Mesenchymal stem cell (in vitro differentiated cells and primary cell): ENCODE measurements at regions not wholly inside any gene's neighbourhood (a gene's known extent, or its start where the extent isn't known, plus 50 kb on each side); places are given as distances from the start of the nearest gene placed in this dataset.

Experiments used
- DNase-seq: peaks from one replicate; pipeline ENCODE4 v3.0.0-alpha.2; 2013
- H2AFZ ChIP-seq: one replicate; pipeline ENCODE4 v1.6.1; 2013; ENCODE audit warnings: low read depth, mild to moderate bottlenecking, control low read depth, inconsistent platforms, low read length, moderate library complexity
- H2AK5ac ChIP-seq: 2 replicates; pipeline ENCODE4 v1.6.1; 2013; ENCODE audit warnings: low read length, moderate library complexity, mild to moderate bottlenecking, inconsistent platforms; ENCODE audit not compliant: severe bottlenecking
- H2BK120ac ChIP-seq: one replicate; pipeline ENCODE4 v1.6.1; 2013; ENCODE audit warnings: low read depth, mild to moderate bottlenecking, inconsistent platforms, low read length, moderate library complexity
- H2BK12ac ChIP-seq, 2 experiments: one replicate each; pipeline ENCODE4 v1.6.1; 2013; ENCODE audit warnings: inconsistent platforms in 2 of 2, low read length in 2 of 2, mild to moderate bottlenecking in 2 of 2, moderate library complexity in 2 of 2, control low read depth in 1 of 2
- H2BK15ac ChIP-seq: one replicate; pipeline ENCODE4 v1.6.1; 2013; ENCODE audit warnings: mild to moderate bottlenecking, low read depth, inconsistent platforms; ENCODE audit not compliant: poor library complexity, severe bottlenecking
- H2BK5ac ChIP-seq: 2 replicates; pipeline ENCODE4 v1.6.1; 2013; ENCODE audit warnings: low read depth, mild to moderate bottlenecking, low read length, control low read depth, inconsistent platforms; ENCODE audit not compliant: poor library complexity, severe bottlenecking
- H3K14ac ChIP-seq, 2 experiments: one replicate each; pipeline ENCODE4 v1.6.1; 2013; ENCODE audit warnings: inconsistent platforms in 2 of 2, low read length in 2 of 2, control low read depth in 1 of 2, mild to moderate bottlenecking in 1 of 2, moderate library complexity in 1 of 2
- H3K18ac ChIP-seq, 2 experiments: one replicate each; pipeline ENCODE4 v1.6.1; 2013; ENCODE audit warnings: inconsistent platforms in 2 of 2, low read length in 2 of 2, control low read depth in 1 of 2, low read depth in 1 of 2, mild to moderate bottlenecking in 1 of 2
- H3K23ac ChIP-seq, 2 experiments: one replicate each; pipeline ENCODE4 v1.6.1; 2013; ENCODE audit warnings: inconsistent platforms in 2 of 2, low read length in 2 of 2, mild to moderate bottlenecking in 2 of 2, moderate library complexity in 2 of 2, control low read depth in 1 of 2
- H3K27ac ChIP-seq: 2 replicates; pipeline ENCODE4 v1.5.1; 2013; ENCODE audit warnings: mild to moderate bottlenecking, moderate library complexity, low read length, control low read depth, inconsistent platforms; ENCODE audit not compliant: poor library complexity, severe bottlenecking
- H3K27me3 ChIP-seq, 2 experiments: 2 replicates each; pipeline versions ENCODE4 v1.6.1 to v1.7.0; 2013; ENCODE audit warnings: low read length in 2 of 2, mild to moderate bottlenecking in 2 of 2, moderate library complexity in 2 of 2, control low read depth in 1 of 2, inconsistent platforms in 1 of 2; ENCODE audit not compliant: control insufficient read depth in 1 of 2, insufficient read depth in 1 of 2
- H3K36me3 ChIP-seq, 2 experiments: 2 replicates each; pipeline versions ENCODE4 v1.6.1 to v1.7.0; 2013; ENCODE audit warnings: low read length in 2 of 2, control low read depth in 1 of 2, inconsistent platforms in 1 of 2, low read depth in 1 of 2, mild to moderate bottlenecking in 1 of 2; ENCODE audit not compliant: insufficient read depth in 2 of 2, control insufficient read depth in 1 of 2
- H3K4ac ChIP-seq, 2 experiments: one replicate each; pipeline ENCODE4 v1.6.1; 2013; ENCODE audit warnings: inconsistent platforms in 2 of 2, low read length in 2 of 2, mild to moderate bottlenecking in 2 of 2, moderate library complexity in 2 of 2, control low read depth in 1 of 2, low read depth in 1 of 2
- H3K4me1 ChIP-seq: 2 replicates; pipeline ENCODE4 v1.6.1; 2013; ENCODE audit warnings: low read depth, low read length, control low read depth; ENCODE audit not compliant: control insufficient read depth, insufficient read depth
- H3K4me2 ChIP-seq: 2 replicates; pipeline ENCODE4 v1.6.1; 2013; ENCODE audit warnings: low read length, mild to moderate bottlenecking, inconsistent platforms; ENCODE audit not compliant: poor library complexity, severe bottlenecking
- H3K4me3 ChIP-seq, 2 experiments: 2 replicates each; pipeline versions ENCODE4 v1.5.1 to v1.7.0; 2013; ENCODE audit warnings: low read length in 2 of 2, mild to moderate bottlenecking in 2 of 2, control low read depth in 1 of 2, low read depth in 1 of 2; ENCODE audit not compliant: insufficient read depth in 1 of 2
- H3K79me1 ChIP-seq: replicated peaks from 2 replicates; pipeline ENCODE4 v1.6.1; 2013; ENCODE audit warnings: mild to moderate bottlenecking, control low read depth, low read length, inconsistent platforms; ENCODE audit not compliant: poor library complexity, severe bottlenecking
- H3K9ac ChIP-seq: 2 replicates; pipeline ENCODE4 v1.7.0; 2013; ENCODE audit warnings: mild to moderate bottlenecking, low read length, moderate library complexity
- H3K9me3 ChIP-seq: 2 replicates; pipeline ENCODE4 v1.7.0; 2013; ENCODE audit warnings: mild to moderate bottlenecking, low read length; ENCODE audit not compliant: control insufficient read depth
- H4K8ac ChIP-seq: one replicate; pipeline ENCODE4 v1.6.1; 2013; ENCODE audit warnings: inconsistent platforms, mild to moderate bottlenecking, low read length, moderate library complexity
- H4K91ac ChIP-seq: one replicate; pipeline ENCODE4 v1.6.1; 2013; ENCODE audit warnings: mild to moderate bottlenecking, low read length, inconsistent platforms
- WGBS: methylation state at CpG from one replicate; pipeline ENCODE4 v1.1.7; 2013; ENCODE audit warnings: mixed read lengths; 5-methylcytosine and 5-hydroxymethylcytosine counted together

- Histone ChIP-seq H3K4me2 (no peak overlapping the region), H3K9ac (no peak overlapping the region), H2BK120ac (no peak overlapping the region), H2BK12ac (no peak overlapping the region), H3K18ac (no peak overlapping the region), H4K8ac (no peak overlapping the region), H2BK15ac (no peak overlapping the region), H3K9me3 (no peaks in the 10 kb centered on the region), H4K91ac (no peak overlapping the region), H3K27ac (no peak overlapping the region), H3K4me1 (peaks cover 6% of the 10 kb centered on the region), H3K4ac (no peak overlapping the region), H2AFZ (no peak overlapping the region), H2AK5ac (no peak overlapping the region), H3K23ac (no peak overlapping the region), H3K14ac (no peak overlapping the region), H3K79me1 (no peaks in the 10 kb centered on the region), H3K4me3 (no peak overlapping the region), H2BK5ac (no peak overlapping the region), H3K36me3 (no peaks in the 10 kb centered on the region), H3K27me3 (no peaks in the 10 kb centered on the region)
- 72% methylated on average over 2 of the region's 2 CpGs for WGBS
- no peak for DNase-seq
These were observed 426.5 kb upstream of the NFE2L3 start for GRCh38 chr7:25725451-25725850.

DNA sequence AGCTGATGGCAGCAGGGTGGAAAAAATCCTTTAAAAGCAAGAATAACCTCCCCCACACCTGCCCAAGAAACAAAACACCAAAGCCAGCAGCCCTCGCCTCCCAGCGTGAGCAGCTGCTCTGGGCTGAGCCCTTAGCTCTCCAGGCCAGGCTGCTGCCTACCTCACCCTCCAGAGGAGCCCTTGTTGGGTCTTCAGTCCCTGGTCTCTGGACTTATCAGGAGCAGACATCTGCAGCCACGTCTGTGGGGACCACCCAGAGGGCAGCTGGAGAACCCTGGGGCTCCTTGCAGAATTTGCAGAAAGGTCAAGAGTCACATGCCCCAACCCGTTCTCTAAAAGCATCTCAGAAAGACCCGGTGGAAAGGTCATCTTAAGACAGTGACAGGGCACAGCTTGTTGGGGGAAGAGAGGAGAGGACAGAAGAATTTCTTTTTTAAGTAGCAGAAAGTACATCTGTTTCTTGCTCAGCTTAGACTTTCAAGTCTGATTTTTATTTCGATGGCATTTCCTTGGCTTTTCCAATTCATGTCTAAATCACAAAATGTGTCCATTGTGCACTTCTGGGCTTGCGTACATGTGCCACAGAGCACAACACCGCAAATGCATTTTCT is 425.7 kb upstream of the NFE2L3 start:
- Histone ChIP-seq H2BK120ac (no peak overlapping the region), H3K4ac (no peak overlapping the region), H3K9ac (no peak overlapping the region), H4K8ac (no peak overlapping the region), H2BK5ac (no peak overlapping the region), H2AFZ (no peak overlapping the region), H3K4me1 (peaks cover 6% of the 10 kb centered on the region), H2BK12ac (peak overlapping the region in 1 of 2 experiments; percentile 39), H3K23ac (no peak overlapping the region), H2BK15ac (no peak overlapping the region), H3K27me3 (no peaks in the 10 kb centered on the region), H4K91ac (no peak overlapping the region), H3K36me3 (no peaks in the 10 kb centered on the region), H3K9me3 (no peaks in the 10 kb centered on the region), H2AK5ac (no peak overlapping the region), H3K4me3 (no peak overlapping the region), H3K18ac (no peak overlapping the region), H3K14ac (no peak overlapping the region), H3K27ac (no peak overlapping the region), H3K79me1 (no peaks in the 10 kb centered on the region), H3K4me2 (no peak overlapping the region)
- WGBS, result 45% methylated on average over 8 of the region's 8 CpGs
- no peak for DNase-seq

DNA sequence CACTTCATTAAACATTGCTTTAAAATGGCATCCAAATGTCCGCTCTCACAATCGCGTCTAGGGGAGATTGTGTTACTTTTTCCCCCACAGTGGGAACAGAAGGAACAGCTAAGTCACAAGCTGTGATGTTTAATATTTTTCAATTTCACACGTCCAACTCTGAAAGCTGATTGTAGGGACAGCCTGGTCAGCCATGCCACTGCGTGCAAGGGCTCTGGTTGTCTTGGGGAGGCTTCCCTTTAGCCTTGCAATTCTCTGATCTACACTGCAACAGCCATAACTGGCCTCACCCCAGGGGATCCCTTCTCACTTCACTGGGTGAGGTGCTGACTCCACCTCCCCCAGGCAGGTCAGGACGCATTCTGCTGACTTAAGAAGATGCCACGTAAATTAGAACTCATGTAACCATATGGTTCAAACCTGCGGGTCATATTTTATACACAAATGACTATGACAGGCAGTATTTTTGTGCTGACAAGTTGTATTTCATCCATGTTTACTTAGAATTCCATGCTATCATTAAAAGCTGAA is 425.2 kb upstream of the NFE2L3 start:
- 71% methylated on average over 7 of the region's 8 CpGs for WGBS
- Histone ChIP-seq H3K36me3 (no peaks in the 10 kb centered on the region), H2BK12ac (no peak overlapping the region), H3K14ac (no peak overlapping the region), H3K27me3 (no peaks in the 10 kb centered on the region), H2AK5ac (no peak overlapping the region), H2BK15ac (no peak overlapping the region), H3K4ac (no peak overlapping the region), H4K91ac (no peak overlapping the region), H3K4me2 (no peak overlapping the region), H3K9me3 (no peaks in the 10 kb centered on the region), H2AFZ (no peak overlapping the region), H3K79me1 (no peaks in the 10 kb centered on the region), H3K23ac (no peak overlapping the region), H4K8ac (no peak overlapping the region), H3K4me1 (peaks cover 6% of the 10 kb centered on the region), H3K4me3 (no peak overlapping the region), H2BK120ac (no peak overlapping the region), H3K9ac (no peak overlapping the region), H3K27ac (no peak overlapping the region), H2BK5ac (no peak overlapping the region), H3K18ac (no peak overlapping the region)
- DNase-seq, result no peak

- Histone ChIP-seq H3K79me1 (no peaks in the 10 kb centered on the region), H3K4me2 (no peak overlapping the region), H3K23ac (no peak overlapping the region), H3K14ac (no peak overlapping the region), H4K8ac (no peak overlapping the region), H2BK5ac (no peak overlapping the region), H3K4me1 (peaks cover 6% of the 10 kb centered on the region), H3K18ac (no peak overlapping the region), H3K9me3 (no peaks in the 10 kb centered on the region), H3K36me3 (no peaks in the 10 kb centered on the region), H3K27ac (no peak overlapping the region), H4K91ac (no peak overlapping the region), H2BK15ac (no peak overlapping the region), H2BK12ac (no peak overlapping the region), H3K27me3 (no peaks in the 10 kb centered on the region), H3K4ac (no peak overlapping the region), H2BK120ac (no peak overlapping the region), H2AK5ac (no peak overlapping the region), H2AFZ (no peak overlapping the region), H3K4me3 (no peak overlapping the region), H3K9ac (no peak overlapping the region)
- DNase-seq, result no peak
- WGBS, result 96% methylated on average over 2 of the region's 2 CpGs
These were observed 424.6 kb upstream of the NFE2L3 start for GRCh38 chr7:25727446-25727845.
